H1 (cell line): ENCODE measurements at regions not wholly inside any gene's neighbourhood (a gene's known extent, or its start where the extent isn't known, plus 50 kb on each side); places are given as distances from the start of the nearest gene placed in this dataset.

Experiments
- BCL11A ChIP-seq, 2 experiments: IDR thresholded peaks; one replicate each; pipeline ENCODE4 v1.6.1; 2011; ENCODE audit warnings: low read depth in 2 of 2, low read length in 2 of 2, mild to moderate bottlenecking in 2 of 2
- FOSL1 ChIP-seq: IDR thresholded peaks from 2 replicates; pipeline ENCODE4 v1.6.1; 2011; ENCODE audit warnings: mild to moderate bottlenecking, low read depth, low read length, moderate library complexity; ENCODE audit not compliant: insufficient read depth
- NANOG ChIP-seq: IDR thresholded peaks from 2 replicates; pipeline ENCODE4 v1.6.1; 2011; ENCODE audit warnings: low read length, low read depth, mild to moderate bottlenecking, inconsistent platforms; ENCODE audit not compliant: insufficient read depth, poor library complexity, severe bottlenecking
- POLR2A ChIP-seq, 2 experiments: IDR thresholded peaks; 1 replicate in 1 of 2; 2 replicates in 1 of 2; pipeline ENCODE4 v1.6.1; 2011; ENCODE audit warnings: low read depth in 2 of 2, low read length in 2 of 2, mild to moderate bottlenecking in 2 of 2; ENCODE audit errors: control extremely low read depth in 1 of 2
- POLR2AphosphoS5 ChIP-seq: IDR thresholded peaks from 2 replicates; pipeline ENCODE4 v1.6.1; 2011; ENCODE audit warnings: low read depth, low read length
- SP4 ChIP-seq: IDR thresholded peaks from 2 replicates; pipeline ENCODE4 v1.6.1; 2012; ENCODE audit warnings: low read length, inconsistent platforms

DNA sequence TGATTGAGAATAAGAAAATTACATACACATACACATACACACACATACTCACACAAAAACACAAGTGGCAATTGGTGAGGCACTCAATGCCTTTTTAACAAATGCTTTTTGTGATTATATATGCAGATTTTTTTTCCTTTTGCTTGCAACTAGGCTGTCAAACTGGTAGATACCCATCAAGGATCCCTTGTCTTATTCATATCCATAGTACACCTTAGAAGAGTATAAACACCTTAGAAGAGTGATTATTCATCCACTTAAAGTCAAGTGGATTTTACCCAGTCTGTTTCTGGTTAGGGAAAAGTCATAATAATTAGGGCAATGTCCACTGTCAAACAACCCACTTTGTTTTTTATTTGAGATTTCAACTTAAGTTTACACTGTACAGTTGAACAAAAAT, 1773.4 kb upstream of the MIR17HG start (continued):
- no peak for TF ChIP-seq FOSL1
- TF ChIP-seq BCL11A (IDR thresholded peaks at IDR 0.05; ENCODE audit: low read depth in 2 of 2, low read length in 2 of 2): no peak
- no peak for TF ChIP-seq POLR2AphosphoS5
- TF ChIP-seq NANOG: no peak
- TF ChIP-seq SP4: no peak
- no peak for TF ChIP-seq POLR2A (IDR thresholded peaks at IDR 0.05; ENCODE audit: control extremely low read depth in 1 of 2, low read depth in 2 of 2, low read length in 2 of 2)
